GM23338 (cell line): ENCODE measurements at regions not wholly inside any gene's neighbourhood (a gene's known extent, or its start where the extent isn't known, plus 50 kb on each side); places are given as distances from the start of the nearest gene placed in this dataset.

Source experiments
- ATAC-seq: fragments of 200-7000 bp; cut with Tn5 transposase; 3 replicates; pipeline ENCODE4 v1.9.1; 2020
- DNase-seq: peaks from one replicate; pipeline ENCODE4 v3.0.0-alpha.2; 2015; ENCODE audit warnings: low spot score
- H2AFZ ChIP-seq: fragments of 200-600 bp; sonication (generic); 2 replicates; pipeline ENCODE4 v1.8.0; 2016; ENCODE audit warnings: antibody characterized with exemption, mild to moderate bottlenecking, moderate library complexity
- H3F3A ChIP-seq: fragments of 200-600 bp; sonication (generic); replicated peaks from 2 replicates; pipeline ENCODE4 v1.8.0; 2017; ENCODE audit warnings: antibody characterized with exemption, mixed run types, low read depth
- H3K27ac ChIP-seq: fragments of 200-600 bp; sonication (generic); 2 replicates; pipeline ENCODE4 v1.6.1; 2016; ENCODE audit warnings: low read depth
- H3K27me3 ChIP-seq: fragments of 200-600 bp; sonication (generic); 2 replicates; pipeline ENCODE4 v1.8.0; 2016; ENCODE audit warnings: mild to moderate bottlenecking, mixed run types, moderate library complexity; ENCODE audit not compliant: insufficient read depth
- H3K36me3 ChIP-seq: fragments of 200-600 bp; sonication (generic); 2 replicates; pipeline ENCODE4 v1.8.0; 2016; ENCODE audit warnings: mild to moderate bottlenecking; ENCODE audit not compliant: insufficient read depth
- H3K4me1 ChIP-seq: fragments of 200-600 bp; sonication (generic); 2 replicates; pipeline ENCODE4 v1.8.0; 2016; ENCODE audit warnings: mild to moderate bottlenecking, moderate library complexity; ENCODE audit not compliant: insufficient read depth
- H3K4me2 ChIP-seq: fragments of 200-600 bp; sonication (generic); 2 replicates; pipeline ENCODE4 v1.7.1; 2017; ENCODE audit warnings: mixed run types
- H3K4me3 ChIP-seq: fragments of 200-600 bp; sonication (generic); 2 replicates; pipeline ENCODE4 v1.6.1; 2016; ENCODE audit warnings: mixed run types
- H3K79me2 ChIP-seq: fragments of 200-600 bp; sonication (generic); replicated peaks from 2 replicates; pipeline ENCODE4 v1.8.0; 2017; ENCODE audit warnings: mild to moderate bottlenecking; ENCODE audit not compliant: insufficient read depth
- H3K9me2 ChIP-seq: fragments of 200-600 bp; sonication (generic); 2 replicates; pipeline ENCODE4 v1.8.0; 2017; ENCODE audit not compliant: insufficient read depth
- H4K20me1 ChIP-seq: fragments of 200-600 bp; sonication (generic); replicated peaks from 2 replicates; pipeline ENCODE4 v1.8.0; 2017; ENCODE audit warnings: mild to moderate bottlenecking; ENCODE audit not compliant: insufficient read depth
- H3K27ac Mint-ChIP-seq: 2 replicates; pipeline ENCODE4 v1.8.0; 2020; ENCODE audit warnings: inconsistent platforms, mild to moderate bottlenecking, moderate library complexity, mixed read lengths
- H3K27me3 Mint-ChIP-seq: 3 replicates; pipeline ENCODE4 v1.8.0; 2022; ENCODE audit warnings: low read depth, mild to moderate bottlenecking, moderate library complexity, mixed read lengths, inconsistent platforms; ENCODE audit not compliant: insufficient read depth, poor library complexity
- H3K36me3 Mint-ChIP-seq: 3 replicates; pipeline ENCODE4 v1.8.0; 2021; ENCODE audit warnings: low read depth, mild to moderate bottlenecking, inconsistent platforms, moderate library complexity, mixed read lengths
- H3K4me1 Mint-ChIP-seq: 3 replicates; pipeline ENCODE4 v1.8.0; 2020; ENCODE audit warnings: mild to moderate bottlenecking, inconsistent platforms, mixed read lengths
- H3K4me3 Mint-ChIP-seq: 3 replicates; pipeline ENCODE4 v1.8.0; 2021; ENCODE audit warnings: moderate library complexity, mild to moderate bottlenecking, inconsistent platforms, mixed read lengths
- H3K9me3 Mint-ChIP-seq: 3 replicates; pipeline ENCODE4 v1.8.0; 2020; ENCODE audit warnings: moderate library complexity, mild to moderate bottlenecking, inconsistent platforms, mixed read lengths
- CREB1 ChIP-seq: fragments of 250-450 bp; sonication (Bioruptor Pico); IDR thresholded peaks from 2 replicates; pipeline ENCODE4 v1.5.0; 2020; ENCODE audit warnings: low read depth, mild to moderate bottlenecking, moderate library complexity
- CTCF ChIP-seq, 2 experiments: fragments of 200-600 bp in 1 of 2; sonication (generic) in 1 of 2; conservative IDR thresholded peaks; 2 replicates each; pipeline versions ENCODE4 v1.5.1 to v1.6.1; 2016 to 2017; ENCODE audit warnings: antibody characterized with exemption in 2 of 2, low read depth in 2 of 2, mild to moderate bottlenecking in 2 of 2, moderate library complexity in 1 of 2
- EZH2 ChIP-seq: fragments of 200-600 bp; sonication (generic); IDR thresholded peaks from one replicate; pipeline ENCODE4 v1.8.0; 2017; ENCODE audit warnings: antibody characterized with exemption, mild to moderate bottlenecking, low read depth; ENCODE audit not compliant: unreplicated experiment
- JUNB ChIP-seq: IDR thresholded peaks from one replicate; pipeline ENCODE4 v1.6.1; 2016; ENCODE audit warnings: antibody characterized with exemption; ENCODE audit not compliant: unreplicated experiment
- NANOG ChIP-seq: IDR thresholded peaks from 2 replicates; pipeline ENCODE4 v1.6.1; 2016; ENCODE audit warnings: antibody characterized with exemption, borderline replicate concordance
- POLR2AphosphoS5 ChIP-seq: IDR thresholded peaks from 2 replicates; pipeline ENCODE4 v1.6.1; 2016; ENCODE audit warnings: antibody characterized with exemption, low read depth
- STAT1 ChIP-seq: IDR thresholded peaks from one replicate; pipeline ENCODE4 v1.6.1; 2016; ENCODE audit warnings: antibody characterized with exemption; ENCODE audit not compliant: unreplicated experiment
- ZNF331 ChIP-seq: fragments of 250-450 bp; sonication (Bioruptor Pico); IDR thresholded peaks from 2 replicates; pipeline ENCODE4 v1.5.0; 2020; ENCODE audit warnings: low read depth, mild to moderate bottlenecking, moderate library complexity
- ZNF462 ChIP-seq: fragments of 250-450 bp; sonication (Bioruptor Pico); IDR thresholded peaks from 2 replicates; pipeline ENCODE4 v1.5.0; 2020; ENCODE audit warnings: mild to moderate bottlenecking, moderate library complexity

- Histone ChIP-seq H3K4me2 (no peak overlapping the region), H4K20me1 (no peaks in the 10 kb centered on the region), H3K27me3 (no peaks in the 10 kb centered on the region), H2AFZ (no peak overlapping the region), H3K27ac (no peak overlapping the region), H3K4me1 (no peaks in the 10 kb centered on the region), H3F3A (no peaks in the 10 kb centered on the region), H3K9me2 (0 out of 2 replicates have a peak, but pooled peaks cover 5% of the 10 kb centered on the region), H3K4me3 (no peak overlapping the region), H3K36me3 (no peaks in the 10 kb centered on the region), H3K79me2 (no peaks in the 10 kb centered on the region)
- no peaks in the 10 kb centered on the region for H3K36me3 Mint-ChIP-seq
- ATAC-seq: no peak
- no peaks in the 10 kb centered on the region for H3K4me1 Mint-ChIP-seq
- H3K4me3 Mint-ChIP-seq: no peak overlapping the region
- TF ChIP-seq ZNF331 (CRISPR knock-in tag): no peak
- no peak for TF ChIP-seq STAT1
- TF ChIP-seq CTCF (conservative IDR thresholded peaks at IDR 0.05; ENCODE audit: low read depth in 2 of 2): no peak
- TF ChIP-seq EZH2: no peak
- TF ChIP-seq POLR2AphosphoS5: no peak
- no peak for TF ChIP-seq NANOG
- H3K27me3 Mint-ChIP-seq: no peaks in the 10 kb centered on the region
- DNase-seq: no peak
- no peak overlapping the region for H3K27ac Mint-ChIP-seq
- H3K9me3 Mint-ChIP-seq: no peaks in the 10 kb centered on the region
Measured at GRCh38 chr15:61390138-61390537, 161.0 kb upstream of the RORA start.

GRCh38 chr15:61389334-61390028, 160.4 kb upstream of the RORA start:
- Histone ChIP-seq H3K4me3 (no peak overlapping the region), H3K4me2 (no peak overlapping the region), H2AFZ (no peak overlapping the region), H3K36me3 (no peaks in the 10 kb centered on the region), H3K9me2 (0 out of 2 replicates have a peak, but pooled peaks cover 7% of the 10 kb centered on the region), H3K27ac (no peak overlapping the region), H3K27me3 (no peaks in the 10 kb centered on the region), H4K20me1 (no peaks in the 10 kb centered on the region), H3K79me2 (no peaks in the 10 kb centered on the region), H3F3A (no peaks in the 10 kb centered on the region), H3K4me1 (no peaks in the 10 kb centered on the region)
- Mint-ChIP-seq H3K27me3 (no peaks in the 10 kb centered on the region), H3K27ac (no peak overlapping the region), H3K4me1 (no peaks in the 10 kb centered on the region), H3K4me3 (no peak overlapping the region), H3K36me3 (no peaks in the 10 kb centered on the region), H3K9me3 (no peaks in the 10 kb centered on the region)
- DNase-seq: no peak
- TF ChIP-seq JUNB: no peak
- TF ChIP-seq EZH2: no peak
- TF ChIP-seq CREB1 (CRISPR knock-in tag): no peak
- no peak for ATAC-seq

- no peaks in the 10 kb centered on the region for H3K4me1 ChIP-seq
- TF ChIP-seq STAT1: no peak
- no peak for TF ChIP-seq NANOG
- no peak for TF ChIP-seq ZNF462
Measured at GRCh38 chr15:61387675-61388074, 158.6 kb upstream of the RORA start.

More at GRCh38 chr15:61387675-61388074, 158.6 kb upstream of the RORA start:
- H4K20me1 ChIP-seq: no peaks in the 10 kb centered on the region
- no peak overlapping the region for H2AFZ ChIP-seq
- no peaks in the 10 kb centered on the region for H3K27me3 ChIP-seq
- ATAC-seq (no peak), DNase-seq (no peak)
- Mint-ChIP-seq H3K27ac (no peak overlapping the region), H3K27me3 (no peaks in the 10 kb centered on the region), H3K9me3 (no peaks in the 10 kb centered on the region), H3K4me1 (no peaks in the 10 kb centered on the region), H3K36me3 (no peaks in the 10 kb centered on the region), H3K4me3 (no peak overlapping the region)
- no peak overlapping the region for H3K27ac ChIP-seq
- H3K4me3 ChIP-seq: no peak overlapping the region
- H3F3A ChIP-seq: no peaks in the 10 kb centered on the region
- no peaks in the 10 kb centered on the region for H3K36me3 ChIP-seq
- H3K9me2 ChIP-seq: 0 out of 2 replicates have a peak, but pooled peaks cover 7% of the 10 kb centered on the region
- no peak overlapping the region for H3K4me2 ChIP-seq
- no peaks in the 10 kb centered on the region for H3K79me2 ChIP-seq
